NCI-H1694 (cell line): ENCODE measurements at regions not wholly inside any gene's neighbourhood (a gene's known extent, or its start where the extent isn't known, plus 50 kb on each side); places are given as distances from the start of the nearest gene placed in this dataset.
"Not testable (repeated sequence)": the region's sequence is repeated elsewhere in the genome, so short reads cannot be mapped to it uniquely, and the experiment has no call there.

ENCODE experiments used
- DNase-seq: peaks from one replicate; lab custom pipeline; 2025; lab: John Stamatoyannopoulos, UW

DNA sequence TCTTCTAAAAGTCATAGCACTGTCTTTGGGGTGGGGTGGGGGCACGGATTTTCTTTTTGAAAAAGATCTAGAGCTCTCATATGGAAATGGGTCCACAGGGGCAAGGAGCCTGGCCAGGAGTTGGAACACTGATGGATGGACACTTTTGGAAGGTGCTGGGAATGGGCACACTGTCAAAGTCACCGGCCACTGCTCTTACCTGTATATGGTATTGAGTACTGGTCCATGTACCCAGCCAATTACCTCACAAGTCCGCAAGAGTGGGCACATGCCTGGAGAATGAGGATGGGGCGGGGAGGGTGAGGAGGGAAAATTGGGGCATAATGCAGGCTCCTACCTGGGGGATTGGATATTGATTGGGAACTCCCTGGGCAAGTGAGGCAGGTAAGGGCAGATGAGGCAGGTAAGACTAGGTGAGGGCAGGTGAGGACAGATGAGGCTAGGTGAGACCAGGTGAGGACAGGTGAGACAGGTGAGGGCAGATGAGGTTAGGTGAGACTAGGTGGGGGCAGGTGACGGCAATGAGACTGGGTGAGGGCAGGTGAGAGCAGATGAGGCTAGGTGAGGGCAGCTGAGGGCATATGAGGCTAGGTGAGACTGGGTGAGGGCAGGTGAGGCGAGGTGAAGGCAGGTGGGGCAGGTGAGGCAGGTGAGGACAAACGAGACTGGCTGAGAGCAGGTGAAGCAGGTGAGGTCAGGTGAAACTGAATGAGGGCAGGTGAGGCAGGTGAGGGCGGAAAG lies 167.9 kb downstream of the NRN1 start:
- DNase-seq = no peak

DNA sequence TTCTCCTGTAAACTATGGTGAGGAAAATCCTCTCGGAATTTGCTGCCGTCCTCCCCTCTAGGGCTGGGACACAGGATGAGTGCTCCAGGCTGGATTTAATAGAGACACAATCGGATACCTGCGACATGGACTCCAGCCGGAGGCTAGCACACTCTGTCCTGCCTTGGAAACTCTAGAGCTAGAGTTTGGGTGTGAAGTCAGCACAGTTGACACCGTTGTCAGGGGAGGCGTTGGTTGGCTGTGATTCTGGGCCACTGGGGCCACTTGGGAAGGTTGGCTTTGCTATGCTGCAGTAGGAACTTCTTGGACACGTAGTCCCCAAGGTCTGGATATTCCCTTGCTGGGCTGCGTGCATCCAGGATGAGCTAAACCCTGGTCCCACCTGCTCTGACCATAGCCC lies 169.4 kb downstream of the NRN1 start:
- no peak for DNase-seq

DNA sequence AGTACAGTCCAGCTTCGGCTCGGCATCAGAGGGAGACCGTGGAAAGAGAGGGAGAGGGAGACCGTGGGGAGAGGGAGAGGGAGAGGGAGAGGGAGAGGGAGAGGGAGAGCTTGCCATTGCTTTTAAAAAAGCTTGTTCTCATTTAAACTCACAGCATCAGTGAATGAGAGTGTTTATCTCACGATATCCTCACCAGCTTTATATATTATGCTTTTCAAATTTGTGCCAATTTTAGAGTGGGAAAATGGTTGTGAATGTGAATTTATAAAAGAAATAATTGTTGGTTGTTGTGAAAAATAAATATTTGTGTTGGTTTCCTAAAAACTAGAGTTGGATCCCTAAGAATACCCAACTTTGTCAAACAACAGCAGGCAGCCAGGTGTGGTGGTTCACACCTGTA lies 170.1 kb downstream of the NRN1 start:
- DNase-seq = not testable (repeated sequence)

DNA sequence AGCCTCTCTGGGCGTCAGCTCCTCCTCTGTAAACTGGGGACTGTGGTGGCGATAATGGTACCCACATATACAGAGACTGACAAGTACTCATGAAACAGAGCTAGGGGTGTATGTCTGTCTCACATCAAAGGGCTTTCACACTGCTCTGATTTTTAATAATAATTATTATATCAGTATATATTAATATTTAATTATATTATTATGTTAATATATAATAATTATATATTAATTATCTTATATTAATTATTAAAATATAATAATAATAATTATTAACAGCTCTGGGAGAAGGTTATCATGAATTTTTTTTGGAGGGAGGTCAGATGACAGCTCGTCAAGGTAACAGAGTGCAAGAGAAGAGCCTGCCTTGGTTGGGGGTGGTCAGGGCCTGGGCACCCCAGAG lies 173.6 kb downstream of the NRN1 start:
- DNase-seq = no peak

DNA sequence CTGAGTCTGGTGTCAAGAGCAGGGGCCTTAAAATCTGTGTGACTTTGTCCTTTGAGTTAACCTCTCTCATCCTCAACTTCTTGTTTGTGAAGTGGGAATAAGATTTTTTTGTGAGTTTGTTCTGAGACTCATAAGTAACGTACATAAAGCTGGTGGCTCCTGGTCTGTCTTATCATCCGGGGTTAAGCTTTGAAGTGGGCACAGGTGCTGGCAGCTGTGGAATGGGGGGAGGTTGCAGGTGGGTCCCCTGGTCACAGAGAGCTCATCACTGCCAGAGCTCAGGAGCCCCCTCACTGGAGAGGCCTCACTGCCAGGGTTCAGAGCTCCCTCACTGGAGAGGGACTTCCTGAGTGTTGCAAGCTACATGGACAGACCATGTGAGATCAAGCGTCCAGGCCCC lies 174.1 kb downstream of the NRN1 start:
- DNase-seq = no peak

DNA sequence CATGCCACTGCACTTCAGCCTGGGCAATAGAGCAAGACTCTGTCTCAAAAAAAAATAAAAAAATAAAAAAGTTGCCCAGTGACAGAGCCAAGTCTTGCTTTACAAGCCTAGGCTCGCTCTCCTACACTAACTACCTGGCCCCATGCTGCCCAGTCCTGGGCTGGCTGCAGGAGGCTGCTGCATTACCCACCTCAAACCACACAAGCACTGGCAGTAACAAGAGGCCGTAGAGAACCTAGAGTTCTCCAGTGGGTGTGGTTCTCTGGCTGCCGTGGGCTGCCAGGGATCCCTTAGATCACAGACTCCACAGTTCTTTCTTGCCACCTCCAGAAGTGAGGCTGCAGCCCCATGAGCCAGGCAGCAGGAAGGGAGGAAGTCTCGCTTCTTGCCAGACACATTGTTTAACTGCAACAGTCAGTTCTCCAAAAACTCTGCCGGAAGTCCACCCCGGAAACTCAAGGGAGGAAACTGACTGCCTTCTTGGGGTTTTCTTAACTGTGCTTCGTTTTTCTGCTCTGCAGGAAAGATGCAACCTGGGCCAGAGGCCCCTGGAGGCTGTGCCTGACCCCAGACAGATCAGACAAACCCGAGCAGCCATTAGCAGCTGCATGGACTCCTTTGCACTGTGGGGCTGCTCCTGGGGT lies 175.4 kb downstream of the NRN1 start:
- not testable (repeated sequence) for DNase-seq

DNA sequence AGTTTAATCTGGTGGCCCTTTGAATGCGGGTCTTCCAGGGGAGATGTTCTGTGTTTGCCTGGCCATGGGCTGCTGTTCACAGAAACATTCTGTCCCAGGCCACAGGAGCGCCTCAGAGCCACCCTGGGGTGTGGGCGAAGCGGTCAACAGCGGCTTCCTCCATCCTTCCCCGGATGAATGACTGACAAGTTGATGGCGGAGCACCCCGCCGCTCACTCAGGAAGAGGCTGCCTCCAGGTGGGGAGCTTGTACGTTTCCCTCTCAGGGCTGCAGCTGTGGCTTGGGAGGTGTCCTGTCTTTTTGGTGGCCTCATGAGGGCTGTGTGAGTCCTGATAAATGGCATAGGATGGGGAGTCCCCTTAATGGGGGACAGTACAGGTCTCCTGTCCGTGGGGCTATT lies 178.4 kb downstream of the NRN1 start:
- no peak for DNase-seq

DNA sequence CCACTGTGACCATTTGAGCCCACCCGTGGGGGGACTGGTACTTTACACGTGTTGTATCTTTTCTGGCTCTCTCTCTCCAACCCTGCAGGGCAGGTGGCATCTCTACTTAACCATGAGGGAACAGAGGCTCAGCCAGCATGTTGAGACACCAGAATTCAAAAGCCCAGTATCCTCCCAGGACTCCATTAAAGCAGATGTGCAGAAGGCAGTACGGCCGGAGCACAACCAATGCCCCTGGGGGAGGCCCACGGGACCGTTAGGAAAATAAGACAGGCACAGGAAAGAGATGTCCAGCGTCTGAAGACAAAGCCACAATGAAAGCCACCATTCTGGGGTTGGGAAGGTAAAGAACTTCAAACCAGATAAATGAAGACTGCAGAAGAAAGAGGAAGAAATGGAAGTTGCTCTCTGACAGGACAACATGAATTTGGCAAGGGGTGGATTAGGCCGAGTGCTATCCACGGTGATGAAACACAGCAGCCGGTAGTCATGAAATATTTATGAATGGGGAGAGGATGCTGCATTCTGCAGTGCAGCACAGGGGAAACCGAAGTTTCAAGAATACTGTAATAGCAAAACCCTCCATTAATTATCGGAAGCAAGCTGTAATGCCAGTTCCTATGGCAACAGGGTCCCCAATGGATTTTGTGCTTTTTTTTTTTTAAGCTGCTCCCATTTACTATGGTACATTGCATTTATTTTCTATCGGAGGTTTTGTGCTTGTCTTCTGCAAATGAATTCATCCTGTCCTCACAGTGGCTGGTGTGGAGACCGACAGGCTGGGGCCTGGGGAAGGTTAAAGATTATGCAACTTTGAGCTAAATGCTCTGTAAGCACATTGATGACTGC lies 179.4 kb downstream of the NRN1 start:
- no peak for DNase-seq

DNA sequence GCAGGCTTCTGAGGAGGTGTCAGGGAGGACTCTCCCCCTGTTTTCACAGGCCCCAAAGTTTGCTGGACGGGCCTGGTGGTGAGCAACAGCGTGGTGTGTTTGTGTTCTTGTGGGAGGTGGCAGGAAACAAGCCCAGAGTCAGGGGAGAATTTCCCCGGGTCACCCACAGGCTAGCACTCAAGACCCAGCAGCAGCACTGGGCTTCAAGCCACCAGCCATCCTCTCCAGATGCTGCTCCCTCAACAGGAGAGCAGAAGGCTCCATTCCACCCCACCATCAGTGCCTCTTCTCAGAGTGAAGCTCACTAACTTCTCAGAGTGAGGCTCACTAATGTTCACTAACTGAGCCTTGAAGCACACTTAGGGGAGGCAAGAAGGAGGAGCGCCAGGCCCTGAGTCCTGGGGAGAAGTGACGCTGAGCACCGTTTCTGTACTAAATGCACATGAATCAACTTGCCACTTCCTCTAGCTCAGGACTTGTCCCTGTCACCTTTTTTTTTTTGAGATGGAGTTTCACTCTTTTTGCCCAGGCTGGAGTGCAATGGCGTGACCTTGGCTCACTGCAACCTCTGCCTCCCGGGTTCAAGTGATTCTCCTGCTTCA lies 182.2 kb downstream of the NRN1 start:
- DNase-seq = not testable (repeated sequence)
